ENCODE measurements at regions not wholly inside any gene's neighbourhood (a gene's known extent, or its start where the extent isn't known, plus 50 kb on each side); places are given as distances from the start of the nearest gene placed in this dataset.

DNA sequence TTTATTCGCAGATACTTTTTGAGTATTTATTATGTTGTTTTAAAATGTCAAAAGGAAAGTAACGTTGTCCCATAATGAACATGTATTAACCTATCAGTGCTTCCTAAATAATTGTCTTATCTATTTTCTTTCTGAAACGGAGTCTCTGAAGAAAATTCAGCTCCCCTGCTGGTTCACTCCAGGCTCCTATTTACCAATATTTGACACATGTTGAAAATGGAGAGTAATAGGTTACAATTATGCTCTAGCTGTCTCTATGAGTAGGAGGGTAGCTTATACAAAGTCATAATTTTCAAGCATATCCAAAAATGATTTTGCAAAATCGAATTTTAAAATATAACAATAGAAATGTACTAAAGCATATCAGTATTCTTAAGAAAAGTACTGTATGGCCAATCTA, 844.1 kb downstream of the CDH18 start:
- DNase-seq (no peak), ATAC-seq (no peak)
- H3K4me1 Mint-ChIP-seq: no peaks in the 10 kb centered on the region
- H3K36me3 Mint-ChIP-seq (ENCODE audit: low read depth): no peaks in the 10 kb centered on the region
- H3K4me3 Mint-ChIP-seq: no peak overlapping the region
- H3K27me3 Mint-ChIP-seq: no peaks in the 10 kb centered on the region
- no peaks in the 10 kb centered on the region for H3K9me3 ChIP-seq (ENCODE audit: control insufficient read depth, low read length, poor library complexity, severe bottlenecking)
- no peak overlapping the region for H3K27ac Mint-ChIP-seq

DNA sequence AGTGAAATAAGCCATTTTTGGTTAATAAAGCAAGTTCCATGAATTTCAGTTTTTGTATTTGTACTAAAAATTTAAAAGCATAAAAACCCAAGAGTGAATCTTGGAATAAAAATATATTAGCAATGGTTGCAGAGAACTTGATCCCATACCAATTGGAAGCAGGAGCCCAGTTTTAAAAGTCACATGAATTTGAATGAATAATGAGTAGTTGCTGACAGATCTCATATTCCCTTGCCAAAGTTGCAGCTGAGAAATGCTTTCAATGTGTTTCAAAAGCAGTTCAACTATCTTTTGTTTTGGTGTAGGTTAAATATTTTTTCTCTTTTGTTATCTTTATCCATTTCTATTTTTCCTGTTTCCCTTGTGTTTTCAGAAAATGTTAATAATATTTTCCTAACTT, 818.6 kb downstream of the CDH18 start:
- no peaks in the 10 kb centered on the region for H3K4me1 Mint-ChIP-seq
- H3K27me3 Mint-ChIP-seq: no peaks in the 10 kb centered on the region
- H3K27ac Mint-ChIP-seq: no peak overlapping the region
- ATAC-seq (no peak), DNase-seq (no peak)
- H3K36me3 Mint-ChIP-seq (ENCODE audit: low read depth): no peaks in the 10 kb centered on the region
- no peak overlapping the region for H3K4me3 Mint-ChIP-seq
- no peaks in the 10 kb centered on the region for H3K9me3 ChIP-seq (ENCODE audit: control insufficient read depth, low read length, poor library complexity, severe bottlenecking)

DNA sequence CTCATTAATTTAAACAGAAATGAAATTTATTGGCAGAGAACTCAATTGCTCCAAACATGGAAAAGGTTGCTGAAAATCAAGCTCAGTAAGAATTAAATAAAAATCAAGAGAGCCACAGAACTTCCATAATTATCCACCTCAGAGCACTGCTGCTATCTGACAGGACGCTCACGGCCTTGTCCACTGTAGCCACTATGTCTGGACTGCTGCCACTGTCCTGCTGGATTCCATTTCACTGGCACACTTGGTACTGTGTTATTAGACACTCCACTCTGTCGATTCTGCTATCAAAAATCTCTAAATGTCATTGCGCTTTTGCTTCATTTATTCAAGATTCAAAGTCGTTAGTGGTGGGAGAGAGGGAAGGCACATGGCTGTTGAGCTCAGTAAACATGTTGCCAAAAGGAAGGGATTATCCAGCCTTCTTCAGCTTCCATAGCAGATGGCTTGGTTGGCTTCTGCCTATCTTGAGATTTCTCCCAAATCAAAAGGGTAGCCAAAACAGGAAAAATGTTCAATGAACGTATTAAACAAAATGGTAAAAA, 815.0 kb downstream of the CDH18 start:
- DNase-seq (no peak), ATAC-seq (no peak)
- Mint-ChIP-seq H3K27me3 (no peaks in the 10 kb centered on the region), H3K4me3 (no peak overlapping the region), H3K36me3 (ENCODE audit: low read depth) (no peaks in the 10 kb centered on the region), H3K27ac (no peak overlapping the region), H3K4me1 (no peaks in the 10 kb centered on the region)
- H3K9me3 ChIP-seq (ENCODE audit: control insufficient read depth, low read length, poor library complexity, severe bottlenecking): no peaks in the 10 kb centered on the region

DNA sequence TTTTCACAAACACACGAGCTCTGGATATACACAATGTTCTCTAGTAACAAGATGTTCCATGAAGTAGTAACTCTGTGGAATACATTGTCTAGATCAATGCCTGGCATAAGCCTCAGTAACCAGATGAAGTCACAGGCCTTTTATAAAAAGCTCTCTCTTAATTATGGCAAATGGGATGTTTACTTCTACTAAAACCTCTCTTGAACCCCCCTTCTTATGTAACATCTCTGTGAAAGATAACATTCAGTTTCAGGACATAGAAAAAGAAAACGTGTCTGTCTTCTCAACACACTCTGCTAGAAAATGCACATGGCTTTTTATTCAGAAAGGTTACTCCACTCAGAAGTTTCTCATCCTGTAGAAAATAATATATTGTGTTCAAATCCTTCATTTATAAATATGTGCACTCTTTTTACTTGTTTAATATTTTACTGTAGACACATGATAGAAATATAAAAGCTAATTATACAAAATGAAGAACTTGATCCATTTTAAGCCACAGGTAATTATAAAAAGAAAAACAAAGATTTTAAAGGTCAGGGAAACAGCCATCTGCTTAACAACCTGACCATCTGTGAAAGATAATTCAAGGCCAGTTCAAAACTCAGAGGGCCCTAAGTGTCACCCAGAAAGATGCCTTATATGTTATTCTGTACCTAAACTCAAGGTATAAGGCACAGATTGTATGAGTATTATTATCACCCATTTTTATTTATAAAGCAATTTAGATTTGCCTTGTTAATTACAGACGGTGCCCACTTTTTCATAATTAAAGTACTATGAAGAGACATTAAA, 812.0 kb downstream of the CDH18 start:
- ATAC-seq (no peak), DNase-seq (no peak)
- H3K4me3 Mint-ChIP-seq: no peak overlapping the region
- H3K36me3 Mint-ChIP-seq (ENCODE audit: low read depth): no peaks in the 10 kb centered on the region
- no peaks in the 10 kb centered on the region for H3K27me3 Mint-ChIP-seq
- no peaks in the 10 kb centered on the region for H3K4me1 Mint-ChIP-seq
- no peaks in the 10 kb centered on the region for H3K9me3 ChIP-seq (ENCODE audit: control insufficient read depth, low read length, poor library complexity, severe bottlenecking)
- H3K27ac Mint-ChIP-seq: no peak overlapping the region

DNA sequence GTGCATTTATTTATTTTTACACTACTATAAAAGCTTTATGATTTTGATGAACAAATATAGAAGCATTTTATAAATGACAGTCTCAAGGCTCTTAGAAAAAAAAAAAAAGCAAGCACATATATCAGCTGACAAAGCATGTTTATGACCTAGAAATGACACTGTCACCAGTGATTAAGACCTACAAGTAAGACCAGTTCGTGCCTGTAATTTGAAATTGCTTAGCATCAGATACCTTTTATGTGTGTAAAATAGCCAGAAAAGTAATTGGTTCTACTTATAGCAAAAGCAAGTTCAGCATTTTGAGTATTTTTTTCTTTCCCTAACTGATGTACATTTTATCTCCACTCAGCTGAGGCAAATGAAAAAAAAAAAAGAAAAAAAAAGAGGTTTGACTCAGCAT, 808.4 kb downstream of the CDH18 start:
- no peaks in the 10 kb centered on the region for H3K4me1 Mint-ChIP-seq
- ATAC-seq (no peak), DNase-seq (no peak)
- no peaks in the 10 kb centered on the region for H3K36me3 Mint-ChIP-seq (ENCODE audit: low read depth)
- no peaks in the 10 kb centered on the region for H3K27me3 Mint-ChIP-seq
- H3K4me3 Mint-ChIP-seq: no peak overlapping the region
- H3K9me3 ChIP-seq (ENCODE audit: control insufficient read depth, low read length, poor library complexity, severe bottlenecking): no peaks in the 10 kb centered on the region
- no peak overlapping the region for H3K27ac Mint-ChIP-seq

DNA sequence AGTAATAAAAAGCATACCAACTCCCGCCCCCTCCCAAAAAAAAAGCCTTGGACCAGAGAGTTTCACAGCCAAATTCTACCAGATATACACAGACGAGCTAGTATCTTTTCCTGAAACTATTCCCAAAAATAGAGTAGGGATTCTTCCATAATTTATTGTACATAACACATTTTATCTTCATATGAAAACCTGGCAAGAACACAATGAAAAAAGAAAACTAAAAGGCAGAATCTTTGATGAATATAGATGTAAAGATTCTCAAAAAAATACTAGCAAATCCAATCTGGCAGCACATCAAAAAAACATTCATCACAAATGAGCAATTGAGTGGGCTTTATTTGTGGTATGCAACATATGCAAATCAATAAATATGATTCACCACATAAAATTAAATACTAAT, 798.8 kb downstream of the CDH18 start:
- H3K27me3 Mint-ChIP-seq: no peaks in the 10 kb centered on the region
- no peak for ATAC-seq
- DNase-seq: no peak

DNA sequence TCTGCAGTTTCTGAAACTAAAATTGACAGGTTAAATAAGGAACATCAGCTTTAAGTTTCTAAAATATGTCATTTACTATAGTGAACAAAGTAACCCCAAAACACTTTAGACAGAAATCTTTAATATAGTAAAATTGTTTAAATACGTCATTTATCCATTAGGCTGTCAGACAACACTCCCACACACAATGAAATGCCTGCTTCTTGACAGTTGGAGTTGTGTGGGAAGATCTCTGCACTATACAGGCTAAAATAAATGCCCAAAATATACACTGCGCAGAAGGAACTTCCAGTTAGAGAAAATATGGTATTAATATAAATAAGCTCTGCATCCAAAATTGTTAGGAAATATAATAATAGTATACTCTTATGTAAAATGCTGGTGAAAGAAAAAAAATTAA, 794.4 kb downstream of the CDH18 start:
- DNase-seq: no peak
- ATAC-seq: no peak
- Mint-ChIP-seq H3K27me3 (no peaks in the 10 kb centered on the region), H3K36me3 (ENCODE audit: low read depth) (no peaks in the 10 kb centered on the region), H3K4me3 (no peak overlapping the region), H3K27ac (no peak overlapping the region), H3K4me1 (no peaks in the 10 kb centered on the region)
- H3K9me3 ChIP-seq (ENCODE audit: control insufficient read depth, low read length, poor library complexity, severe bottlenecking): no peaks in the 10 kb centered on the region

More for the DNA sequence above, 798.8 kb downstream of the CDH18 start:
- H3K9me3 ChIP-seq (ENCODE audit: control insufficient read depth, low read length, poor library complexity, severe bottlenecking): no peaks in the 10 kb centered on the region
- Mint-ChIP-seq H3K36me3 (ENCODE audit: low read depth) (no peaks in the 10 kb centered on the region), H3K4me3 (no peak overlapping the region), H3K27ac (no peak overlapping the region), H3K4me1 (no peaks in the 10 kb centered on the region)

DNA sequence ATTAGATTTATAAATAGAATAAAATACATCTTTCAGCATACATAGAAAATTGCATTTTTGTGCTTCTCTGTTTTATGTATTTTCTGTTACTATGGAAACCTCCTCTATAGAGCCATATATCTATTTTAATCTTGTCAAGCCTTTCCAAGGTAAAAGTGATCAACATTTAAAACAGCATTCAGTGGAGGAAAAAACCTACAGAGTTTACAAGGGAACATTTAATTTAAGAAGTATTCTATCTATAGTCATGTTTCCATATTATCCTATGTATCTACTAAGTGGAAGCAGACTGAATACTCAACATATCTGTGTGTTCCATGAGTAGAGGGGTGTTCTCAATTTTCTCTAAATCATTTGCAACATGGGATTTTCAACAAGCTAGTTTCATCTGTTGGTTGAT, 791.4 kb downstream of the CDH18 start:
- no peaks in the 10 kb centered on the region for H3K27me3 Mint-ChIP-seq
- no peaks in the 10 kb centered on the region for H3K36me3 Mint-ChIP-seq (ENCODE audit: low read depth)
- no peaks in the 10 kb centered on the region for H3K4me1 Mint-ChIP-seq
- no peaks in the 10 kb centered on the region for H3K9me3 ChIP-seq (ENCODE audit: control insufficient read depth, low read length, poor library complexity, severe bottlenecking)
- DNase-seq: no peak
- no peak overlapping the region for H3K4me3 Mint-ChIP-seq
- ATAC-seq: no peak
- H3K27ac Mint-ChIP-seq: no peak overlapping the region

DNA sequence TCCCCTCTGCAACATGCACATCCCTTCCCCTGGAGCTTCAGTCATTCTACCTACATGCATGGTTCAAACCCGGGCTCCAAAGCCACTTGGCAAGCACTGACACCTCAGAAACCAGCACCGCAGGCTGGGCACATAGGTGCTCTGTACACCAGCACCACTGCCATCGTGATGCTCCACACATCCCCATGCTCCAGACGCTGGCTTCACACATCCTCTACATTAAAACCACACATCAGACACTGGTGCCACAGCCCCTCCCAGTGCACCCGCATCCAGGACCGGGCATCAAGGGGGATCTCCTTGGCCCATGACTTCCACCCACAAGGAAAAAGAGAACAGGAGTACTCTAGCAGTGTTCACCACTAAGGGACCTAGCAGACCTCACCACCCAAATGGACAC, 787.7 kb downstream of the CDH18 start:
- Mint-ChIP-seq H3K27ac (no peak overlapping the region), H3K4me1 (no peaks in the 10 kb centered on the region), H3K4me3 (no peak overlapping the region), H3K27me3 (no peaks in the 10 kb centered on the region), H3K36me3 (ENCODE audit: low read depth) (no peaks in the 10 kb centered on the region)
- no peak for ATAC-seq
- no peak for DNase-seq
- no peaks in the 10 kb centered on the region for H3K9me3 ChIP-seq (ENCODE audit: control insufficient read depth, low read length, poor library complexity, severe bottlenecking)

DNA sequence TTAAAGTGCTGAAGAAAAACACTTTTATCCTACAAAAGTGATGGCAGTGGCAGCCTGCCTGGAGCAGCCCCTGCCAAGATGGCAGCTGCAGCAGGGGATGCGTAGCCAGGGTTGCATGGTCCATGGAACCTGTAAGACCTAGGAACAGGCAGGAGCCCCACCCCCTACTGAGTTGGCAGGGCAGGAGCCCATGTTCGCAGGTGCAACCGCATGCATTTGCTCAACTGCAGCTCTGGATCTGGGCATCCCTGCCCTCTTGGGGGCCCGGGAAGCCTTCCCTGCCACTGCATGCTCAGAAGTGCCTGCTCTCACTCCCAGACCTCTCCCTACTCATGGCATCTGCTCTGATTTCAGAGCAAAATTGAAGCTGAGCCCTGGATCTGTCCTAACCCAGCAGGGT, 779.6 kb downstream of the CDH18 start:
- H3K4me1 Mint-ChIP-seq: no peaks in the 10 kb centered on the region
- H3K27me3 Mint-ChIP-seq: no peaks in the 10 kb centered on the region
- H3K4me3 Mint-ChIP-seq: no peak overlapping the region
- ATAC-seq: no peak
- H3K9me3 ChIP-seq (ENCODE audit: control insufficient read depth, low read length, poor library complexity, severe bottlenecking): no peaks in the 10 kb centered on the region
- H3K27ac Mint-ChIP-seq: no peak overlapping the region
- no peak for DNase-seq
- H3K36me3 Mint-ChIP-seq (ENCODE audit: low read depth): no peaks in the 10 kb centered on the region

DNA sequence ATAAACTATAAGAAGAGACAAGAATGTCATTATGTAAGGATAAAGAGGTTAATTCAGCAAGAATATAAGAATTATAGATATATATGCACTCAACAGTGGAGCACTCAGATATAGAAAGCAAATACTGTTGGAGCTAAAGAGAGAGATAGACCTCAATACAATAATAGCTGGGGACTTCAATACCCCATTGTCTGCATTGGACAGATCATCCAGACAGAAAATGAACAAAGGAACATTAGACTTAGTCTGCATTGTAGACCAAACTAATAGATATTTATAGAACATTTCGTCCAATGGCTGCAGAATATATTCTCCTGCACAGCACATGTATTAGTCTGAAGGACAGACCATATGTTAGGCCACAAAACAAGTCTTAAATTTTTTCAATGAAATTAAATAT, 777.1 kb downstream of the CDH18 start:
- no peaks in the 10 kb centered on the region for H3K9me3 ChIP-seq (ENCODE audit: control insufficient read depth, low read length, poor library complexity, severe bottlenecking)
- ATAC-seq (no peak), DNase-seq (no peak)
- Mint-ChIP-seq H3K4me1 (no peaks in the 10 kb centered on the region), H3K27me3 (no peaks in the 10 kb centered on the region), H3K36me3 (ENCODE audit: low read depth) (no peaks in the 10 kb centered on the region), H3K4me3 (no peak overlapping the region), H3K27ac (no peak overlapping the region)

DNA sequence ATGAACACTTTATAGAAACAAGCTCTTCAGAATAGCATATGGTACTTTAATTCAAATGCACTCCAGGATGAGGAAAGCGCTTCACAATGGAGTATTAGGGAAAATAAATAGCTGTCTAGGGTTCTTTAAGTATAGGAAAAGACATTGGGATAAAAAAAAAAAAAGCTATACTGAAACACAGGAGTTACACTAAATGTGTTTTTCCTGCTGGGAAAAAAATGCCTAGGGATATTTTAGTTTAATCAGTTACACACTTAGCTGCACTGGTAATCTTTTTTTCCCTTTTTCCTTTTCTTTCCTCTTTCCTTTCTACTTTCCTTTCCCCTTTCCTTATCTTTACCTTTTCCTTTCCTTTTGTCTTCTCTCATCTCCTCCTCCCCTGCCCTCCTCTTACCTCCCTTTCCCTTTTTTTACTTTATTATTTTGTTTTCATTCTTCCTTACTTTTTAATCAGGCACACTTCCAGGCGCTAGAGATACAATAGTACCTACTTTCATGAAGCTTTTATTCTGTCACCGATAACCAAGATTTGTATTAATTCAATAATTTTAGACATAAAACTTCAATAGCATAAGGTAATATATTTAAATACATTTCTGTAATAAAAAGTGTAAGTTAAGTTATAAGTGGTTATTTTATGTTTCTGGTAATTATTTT, 758.7 kb downstream of the CDH18 start:
- H3K9me3 ChIP-seq (ENCODE audit: control insufficient read depth, low read length, poor library complexity, severe bottlenecking): no peaks in the 10 kb centered on the region
- Mint-ChIP-seq H3K27me3 (no peaks in the 10 kb centered on the region), H3K4me3 (no peak overlapping the region), H3K27ac (no peak overlapping the region), H3K36me3 (ENCODE audit: low read depth) (no peaks in the 10 kb centered on the region), H3K4me1 (no peaks in the 10 kb centered on the region)
- DNase-seq (no peak), ATAC-seq (no peak)

DNA sequence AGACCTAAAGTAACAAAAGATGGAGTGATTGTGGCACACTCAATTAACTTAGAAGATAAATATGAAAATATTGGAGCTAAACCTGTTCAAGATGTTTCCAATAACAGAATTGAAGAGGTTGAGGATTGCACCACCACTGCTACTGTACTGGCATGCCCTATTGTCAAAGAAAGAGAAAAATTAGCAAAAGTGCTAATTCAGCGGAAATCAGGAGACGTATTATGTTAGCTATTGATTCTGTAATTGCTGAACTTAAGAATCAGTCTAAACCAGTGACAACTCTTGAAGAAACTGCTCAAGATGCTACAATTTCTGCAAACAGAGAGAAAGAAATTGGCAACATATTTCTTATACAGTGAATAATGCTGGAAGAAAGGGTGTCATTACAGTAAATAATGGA, 754.4 kb downstream of the CDH18 start:
- no peaks in the 10 kb centered on the region for H3K9me3 ChIP-seq (ENCODE audit: control insufficient read depth, low read length, poor library complexity, severe bottlenecking)
- DNase-seq: no peak
- Mint-ChIP-seq H3K4me1 (no peaks in the 10 kb centered on the region), H3K4me3 (no peak overlapping the region), H3K27me3 (no peaks in the 10 kb centered on the region), H3K27ac (no peak overlapping the region), H3K36me3 (ENCODE audit: low read depth) (no peaks in the 10 kb centered on the region)
- no peak for ATAC-seq

DNA sequence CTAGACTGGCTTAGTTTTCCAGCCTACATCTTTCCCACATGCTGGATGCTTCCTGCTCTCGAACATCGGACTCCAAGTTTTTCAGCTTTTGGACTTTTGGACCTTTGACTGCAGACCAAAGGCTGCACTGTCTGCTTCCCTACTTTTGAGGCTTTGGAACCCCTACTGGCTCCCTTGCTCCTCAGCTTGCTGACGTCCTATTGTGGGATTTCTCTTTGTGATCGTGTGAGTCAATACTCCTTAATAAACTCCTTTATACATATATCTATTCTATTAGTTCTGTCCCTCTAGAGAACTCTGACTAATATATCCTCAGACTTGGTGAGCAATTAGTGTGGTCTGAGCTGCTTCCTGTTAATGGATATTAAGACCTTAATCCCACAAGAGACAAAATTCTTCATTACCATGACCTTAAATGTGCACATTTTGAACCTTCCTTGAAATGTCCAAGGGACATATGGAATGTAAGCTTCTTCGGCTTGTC, 752.9 kb downstream of the CDH18 start:
- Mint-ChIP-seq H3K36me3 (ENCODE audit: low read depth) (no peaks in the 10 kb centered on the region), H3K27ac (no peak overlapping the region), H3K4me1 (no peaks in the 10 kb centered on the region), H3K27me3 (no peaks in the 10 kb centered on the region), H3K4me3 (no peak overlapping the region)
- DNase-seq: no peak
- ATAC-seq: no peak
- H3K9me3 ChIP-seq (ENCODE audit: control insufficient read depth, low read length, poor library complexity, severe bottlenecking): no peaks in the 10 kb centered on the region

All from T-helper 17 cell (primary cell).